Panc1 (cell line): ENCODE measurements at regions not wholly inside any gene's neighbourhood (a gene's known extent, or its start where the extent isn't known, plus 50 kb on each side); places are given as distances from the start of the nearest gene placed in this dataset.
"Not testable (repeated sequence)": the region's sequence is repeated elsewhere in the genome, so short reads cannot be mapped to it uniquely, and the experiment has no call there.

ENCODE experiments used
- ATAC-seq: fragments of 200-7000 bp; cut with Tn5 transposase; 2 replicates; pipeline ENCODE4 v1.9.1; 2020; ENCODE audit warnings: mild to moderate bottlenecking, moderate library complexity
- BruUV-seq: library from RNA; stranded (reverse); fragments of 400-500 nt; replicated peaks from 2 replicates; lab custom pipeline; 2021; lab: Mats Ljungman, UMichigan
- CTCF ChIA-PET: fragments of 300-600 bp; sonication (Branson Sonifier 250); formaldehyde crosslinking; loops from one replicate; lab custom pipeline; 2022; ENCODE audit warnings: antibody characterized with exemption; lab: Charles Lee
- POLR2A ChIA-PET: fragments of 300-600 bp; sonication (Branson Sonifier 250); formaldehyde crosslinking; loops from one replicate; lab custom pipeline; 2022; ENCODE audit warnings: antibody characterized with exemption; lab: Charles Lee
- DNase-seq: peaks from one replicate; pipeline ENCODE4 v3.0.0-alpha.2; 2010; ENCODE audit warnings: low read depth, low spot score
- H3K27ac ChIP-seq: 2 replicates; pipeline ENCODE4 v1.5.1; 2011; ENCODE audit warnings: mild to moderate bottlenecking, low read length, inconsistent platforms
- H3K27me3 ChIP-seq: fragments of 200-500 bp; sonication (Bioruptor generic); 2 replicates; pipeline ENCODE4 v1.6.0; 2014; ENCODE audit warnings: low read length, inconsistent platforms; ENCODE audit not compliant: control insufficient read depth, insufficient read depth
- H3K36me3 ChIP-seq: fragments of 200-500 bp; sonication (Bioruptor generic); 2 replicates; pipeline ENCODE4 v1.5.1; 2014; ENCODE audit warnings: inconsistent platforms, mild to moderate bottlenecking, low read length, moderate library complexity; ENCODE audit not compliant: control insufficient read depth, insufficient read depth
- H3K4me1 ChIP-seq: 2 replicates; pipeline ENCODE4 v1.5.1; 2011; ENCODE audit warnings: inconsistent platforms, mild to moderate bottlenecking, low read length, moderate library complexity; ENCODE audit not compliant: control insufficient read depth, insufficient read depth
- H3K4me3 ChIP-seq, 2 experiments: 2 replicates each; pipeline ENCODE4 v1.5.1; 2011 to 2012; ENCODE audit warnings: low read depth in 2 of 2, low read length in 2 of 2, mild to moderate bottlenecking in 2 of 2, inconsistent platforms in 1 of 2, moderate library complexity in 1 of 2
- H3K9me3 ChIP-seq: fragments of 200-500 bp; sonication (Bioruptor generic); 2 replicates; pipeline ENCODE4 v1.5.1; 2014; ENCODE audit warnings: low read depth, mild to moderate bottlenecking, inconsistent platforms, low read length, moderate library complexity; ENCODE audit not compliant: control insufficient read depth, insufficient read depth
- CTCF ChIP-seq: fragments of 450-650 bp; IDR thresholded peaks from 2 replicates; pipeline ENCODE4 v1.5.1; 2017; ENCODE audit warnings: mild to moderate bottlenecking
- POLR2AphosphoS5 ChIP-seq: IDR thresholded peaks from 2 replicates; pipeline ENCODE4 v1.6.1; 2012; ENCODE audit warnings: mild to moderate bottlenecking, low read depth, low read length, moderate library complexity
- REST ChIP-seq, 2 experiments: IDR thresholded peaks; 2 replicates each; pipeline ENCODE4 v1.6.1; 2011 to 2012; ENCODE audit warnings: low read depth in 2 of 2, control low read depth in 1 of 2, low read length in 1 of 2, mild to moderate bottlenecking in 1 of 2, moderate library complexity in 1 of 2; ENCODE audit not compliant: insufficient read depth in 1 of 2
- SIN3A ChIP-seq: IDR thresholded peaks from 2 replicates; pipeline ENCODE4 v1.6.1; 2012; ENCODE audit warnings: low read depth, mild to moderate bottlenecking, low read length, moderate library complexity, borderline replicate concordance; ENCODE audit not compliant: insufficient read depth
- TCF7L2 ChIP-seq: IDR thresholded peaks from 2 replicates; pipeline ENCODE4 v1.6.1; 2011; ENCODE audit warnings: mild to moderate bottlenecking, low read depth, low read length, inconsistent platforms
- in situ Hi-C: cut with HindIII; loops from 2 replicates; pipeline ENCODE4 v1.10.0; 2016; ENCODE audit warnings: low sequenced_read_pairs, low pct_unique_long_range_greater_than_20kb
- intact Hi-C: fragments of 100-400 bp; cut with micrococcal nuclease; formaldehyde crosslinking; loops from one replicate; pipeline ENCODE4 v1.10.0; 2022; ENCODE audit not compliant: unreplicated experiment

- BruUV-seq, result no TSS peak
- POLR2A ChIA-PET, result no interaction called here
- TF ChIP-seq POLR2AphosphoS5, result no peak
- TF ChIP-seq REST (IDR thresholded peaks at IDR 0.05; ENCODE audit: insufficient read depth in 1 of 2, low read depth in 2 of 2, low read length in 1 of 2), result no peak
- no peak for TF ChIP-seq SIN3A
- CTCF ChIA-PET, result no interaction called here
- no peaks in the 10 kb centered on the region for H3K9me3 ChIP-seq
- no peak overlapping the region for H3K27ac ChIP-seq
- H3K36me3 ChIP-seq, result no peaks in the 10 kb centered on the region
- DNase-seq (no peak), ATAC-seq (no peak)
- intact Hi-C loops (no loop called here), in situ Hi-C loops (no loop called here)
- H3K27me3 ChIP-seq, result no peaks in the 10 kb centered on the region
- no peak overlapping the region for H3K4me3 ChIP-seq
- no peaks in the 10 kb centered on the region for H3K4me1 ChIP-seq
Measured at GRCh38 chr9:108048406-108049025, 558.9 kb upstream of the KLF4 start.

GRCh38 chr9:108047777-108048176, 558.2 kb upstream of the KLF4 start:
- H3K36me3 ChIP-seq, BruUV-seq, intact Hi-C loops, H3K4me3 ChIP-seq, ATAC-seq, POLR2A ChIA-PET, DNase-seq, H3K4me1 ChIP-seq, H3K27me3 ChIP-seq, H3K9me3 ChIP-seq, in situ Hi-C loops, H3K27ac ChIP-seq, CTCF ChIA-PET: not testable (repeated sequence)

- H3K36me3 ChIP-seq, result no peaks in the 10 kb centered on the region
- in situ Hi-C loops, result no loop called here
- no peaks in the 10 kb centered on the region for H3K4me1 ChIP-seq
- no peak overlapping the region for H3K27ac ChIP-seq
- intact Hi-C loops, result no loop called here
- no peak for ATAC-seq
- H3K9me3 ChIP-seq, result no peaks in the 10 kb centered on the region
- CTCF ChIA-PET, result no interaction called here
- POLR2A ChIA-PET, result no interaction called here
- no TSS peak for BruUV-seq
- H3K27me3 ChIP-seq, result no peaks in the 10 kb centered on the region
- TF ChIP-seq SIN3A (no peak), CTCF (no peak), POLR2AphosphoS5 (no peak), REST (IDR thresholded peaks at IDR 0.05; ENCODE audit: insufficient read depth in 1 of 2, low read depth in 2 of 2, low read length in 1 of 2) (no peak), TCF7L2 (no peak)
- no peak overlapping the region for H3K4me3 ChIP-seq
- no peak for DNase-seq
Measured at GRCh38 chr9:108047264-108047663, 557.7 kb upstream of the KLF4 start.
